H1 (cell line): ENCODE measurements at regions not wholly inside any gene's neighbourhood (a gene's known extent, or its start where the extent isn't known, plus 50 kb on each side); places are given as distances from the start of the nearest gene placed in this dataset.

Experiments used
- CTCF ChIA-PET: fragments of 300-600 bp; sonication (Branson Sonifier 250); formaldehyde crosslinking; loops from one replicate; lab custom pipeline; 2021; ENCODE audit not compliant: partially characterized antibody; lab: Charles Lee
- POLR2A ChIA-PET: fragments of 300-600 bp; sonication (Branson Sonifier 250); formaldehyde crosslinking; loops from one replicate; lab custom pipeline; 2021; ENCODE audit warnings: inconsistent platforms; ENCODE audit not compliant: partially characterized antibody; lab: Charles Lee
- DNase-seq, 2 experiments: peaks; one replicate each; pipeline versions ENCODE4 v3.0.0 to v3.0.0-alpha.2; 2010 to 2022; ENCODE audit warnings: low spot score in 2 of 2, low read depth in 1 of 2, mixed read lengths in 1 of 2
- FAIRE-seq: peaks from 2 replicates; lab custom pipeline; 2011; peaks lifted over from hg19 to GRCh38; lab: Jason Lieb, UNC
- H2AFZ ChIP-seq: 2 replicates; pipeline ENCODE4 v1.8.1; 2012; ENCODE audit warnings: low read length, inconsistent platforms
- H2AK5ac ChIP-seq: 2 replicates; pipeline ENCODE4 v1.6.1; 2013; ENCODE audit warnings: low read depth, low read length
- H2BK120ac ChIP-seq: replicated peaks from 2 replicates; pipeline ENCODE3; 2013; ENCODE audit warnings: low read depth, low read length, inconsistent platforms
- H2BK12ac ChIP-seq: 2 replicates; pipeline ENCODE4 v1.6.1; 2013; ENCODE audit warnings: low read depth, low read length
- H2BK15ac ChIP-seq: 2 replicates; pipeline ENCODE4 v1.6.1; 2013; ENCODE audit warnings: low read length
- H2BK20ac ChIP-seq: 2 replicates; pipeline ENCODE4 v1.6.1; 2013; ENCODE audit warnings: low read length
- H2BK5ac ChIP-seq: 2 replicates; pipeline ENCODE4 v1.6.1; 2013; ENCODE audit warnings: low read depth, low read length
- H3K14ac ChIP-seq: 2 replicates; pipeline ENCODE4 v1.6.1; 2013; ENCODE audit warnings: inconsistent platforms; ENCODE audit not compliant: insufficient read length
- H3K18ac ChIP-seq: 2 replicates; pipeline ENCODE4 v1.6.1; 2013; ENCODE audit warnings: low read length; ENCODE audit errors: extremely low read depth
- H3K23ac ChIP-seq: 2 replicates; pipeline ENCODE4 v1.6.1; 2013; ENCODE audit warnings: inconsistent platforms; ENCODE audit not compliant: insufficient read length
- H3K23me2 ChIP-seq: 2 replicates; pipeline ENCODE4 v1.6.1; 2013; ENCODE audit warnings: low read depth, low read length
- H3K27ac ChIP-seq: 2 replicates; pipeline ENCODE4 v1.6.1; 2011; ENCODE audit warnings: low read depth, low read length, inconsistent platforms
- H3K27me3 ChIP-seq, 4 experiments: replicated peaks in 1 of 4; 1 replicate in 1 of 4; 2 replicates in 3 of 4; pipeline versions ENCODE4 v1.6.1 to v1.8.1; 2011 to 2013; ENCODE audit warnings: low read length in 3 of 4, mild to moderate bottlenecking in 3 of 4, inconsistent platforms in 2 of 4, mixed read lengths in 2 of 4, moderate library complexity in 1 of 4; ENCODE audit not compliant: control insufficient read depth in 3 of 4, insufficient read depth in 3 of 4; ENCODE audit errors: extremely low read depth in 1 of 4
- H3K36me3 ChIP-seq, 4 experiments: 2 replicates each; pipeline versions ENCODE4 v1.6.1 to v1.8.1; 2011 to 2013; ENCODE audit warnings: mild to moderate bottlenecking in 4 of 4, low read length in 3 of 4, moderate library complexity in 2 of 4, control low read depth in 1 of 4, inconsistent platforms in 1 of 4; ENCODE audit not compliant: insufficient read depth in 4 of 4, control insufficient read depth in 2 of 4
- H3K4ac ChIP-seq: replicated peaks from 2 replicates; pipeline ENCODE3; 2013; ENCODE audit warnings: low read length, low read depth, mixed read lengths, inconsistent platforms; ENCODE audit not compliant: insufficient read length
- H3K4me1 ChIP-seq, 4 experiments: replicated peaks in 1 of 4; 1 replicate in 1 of 4; 2 replicates in 3 of 4; pipeline versions ENCODE4 v1.6.1 to v1.8.1; 2011 to 2013; ENCODE audit warnings: low read length in 3 of 4, inconsistent platforms in 2 of 4, mixed read lengths in 1 of 4; ENCODE audit not compliant: insufficient read depth in 4 of 4, control insufficient read depth in 3 of 4
- H3K4me2 ChIP-seq, 2 experiments: 2 replicates each; pipeline versions ENCODE4 v1.6.1 to v1.8.1; 2011 to 2013; ENCODE audit warnings: low read depth in 2 of 2, low read length in 2 of 2, control low read depth in 1 of 2, inconsistent platforms in 1 of 2, mild to moderate bottlenecking in 1 of 2; ENCODE audit not compliant: insufficient read depth in 1 of 2
- H3K4me3 ChIP-seq, 4 experiments: fragments of 200-600, 300-600 bp in 1 of 4; sonication (generic), shearing (Covaris generic), sonication (Bioruptor Twin) in 1 of 4; 2 replicates each; pipeline versions ENCODE4 v1.5.1 to v1.8.1; 2011 to 2016; ENCODE audit warnings: low read length in 4 of 4, low read depth in 3 of 4, control low read depth in 2 of 4, inconsistent platforms in 2 of 4, mild to moderate bottlenecking in 2 of 4, mixed read lengths in 1 of 4, moderate library complexity in 1 of 4; ENCODE audit not compliant: insufficient read depth in 2 of 4; ENCODE audit errors: extremely low read depth in 1 of 4
- H3K56ac ChIP-seq: replicated peaks from 2 replicates; pipeline ENCODE3; 2013; ENCODE audit warnings: low read depth, mild to moderate bottlenecking, mixed read lengths, low read length, inconsistent platforms; ENCODE audit not compliant: insufficient read length
- H3K79me1 ChIP-seq: 2 replicates; pipeline ENCODE4 v1.6.1; 2013; ENCODE audit warnings: low read depth, low read length, control low read depth
- H3K79me2 ChIP-seq, 2 experiments: 2 replicates each; pipeline versions ENCODE4 v1.6.1 to v1.8.1; 2012 to 2013; ENCODE audit warnings: low read length in 2 of 2, mild to moderate bottlenecking in 2 of 2, inconsistent platforms in 1 of 2; ENCODE audit not compliant: insufficient read depth in 2 of 2, control insufficient read depth in 1 of 2
- H3K9ac ChIP-seq, 4 experiments: replicated peaks in 1 of 4; 1 replicate in 1 of 4; 2 replicates in 3 of 4; pipeline versions ENCODE4 v1.6.1 to v1.8.1; 2011 to 2013; ENCODE audit warnings: low read depth in 3 of 4, low read length in 3 of 4, control low read depth in 2 of 4, mild to moderate bottlenecking in 2 of 4, moderate library complexity in 2 of 4, inconsistent platforms in 1 of 4; ENCODE audit errors: extremely low read depth in 1 of 4
- H3K9me3 ChIP-seq, 2 experiments: 2 replicates each; pipeline versions ENCODE4 v1.6.1 to v1.8.1; 2012 to 2013; ENCODE audit warnings: mild to moderate bottlenecking in 2 of 2, moderate library complexity in 2 of 2, control low read depth in 1 of 2, inconsistent platforms in 1 of 2, low read depth in 1 of 2, low read length in 1 of 2, mixed read lengths in 1 of 2; ENCODE audit not compliant: insufficient read depth in 2 of 2
- H4K20me1 ChIP-seq, 2 experiments: replicated peaks in 1 of 2; 2 replicates each; pipeline versions ENCODE3 to v1.8.1; 2011 to 2013; ENCODE audit warnings: inconsistent platforms in 2 of 2, low read length in 2 of 2, mild to moderate bottlenecking in 1 of 2; ENCODE audit not compliant: insufficient read depth in 2 of 2, control insufficient read depth in 1 of 2
- H4K5ac ChIP-seq: 2 replicates; pipeline ENCODE4 v1.6.1; 2013; ENCODE audit warnings: low read length, low read depth, mixed read lengths, inconsistent platforms; ENCODE audit not compliant: insufficient read length
- H4K8ac ChIP-seq: 2 replicates; pipeline ENCODE4 v1.8.0; 2013; ENCODE audit warnings: mild to moderate bottlenecking, moderate library complexity, low read length, inconsistent platforms; ENCODE audit not compliant: insufficient read depth; ENCODE audit errors: extremely low read depth
- H4K91ac ChIP-seq: replicated peaks from 2 replicates; pipeline ENCODE3; 2013; ENCODE audit warnings: low read length, mixed read lengths, inconsistent platforms; ENCODE audit not compliant: insufficient read length
- BRCA1 ChIP-seq: IDR thresholded peaks from 2 replicates; pipeline ENCODE4 v1.6.1; 2012; ENCODE audit warnings: low read depth, low read length, improper control_type of control experiment
- CTBP2 ChIP-seq: IDR thresholded peaks from 2 replicates; pipeline ENCODE4 v1.7.0; 2011; ENCODE audit warnings: borderline replicate concordance, mild to moderate bottlenecking, moderate library complexity, mixed read lengths, low read length; ENCODE audit not compliant: insufficient read depth, insufficient read length
- PHF8 ChIP-seq: fragments of 200-600 bp; sonication (generic); conservative IDR thresholded peaks from 2 replicates; pipeline ENCODE4 v1.7.1; 2012; ENCODE audit warnings: low read depth, mild to moderate bottlenecking, inconsistent platforms, low read length, moderate library complexity
- POU5F1 ChIP-seq: IDR thresholded peaks from 2 replicates; pipeline ENCODE4 v1.6.1; 2011; ENCODE audit warnings: low read depth, mild to moderate bottlenecking, low read length, moderate library complexity
- RBBP5 ChIP-seq: IDR thresholded peaks from 2 replicates; pipeline ENCODE4 v1.7.1; 2012; ENCODE audit warnings: low read depth, mild to moderate bottlenecking, inconsistent platforms, low read length, moderate library complexity, borderline replicate concordance
- TAF1 ChIP-seq: IDR thresholded peaks from 2 replicates; pipeline ENCODE4 v1.6.1; 2011; ENCODE audit warnings: mild to moderate bottlenecking, low read depth, low read length
- TAF7 ChIP-seq: optimal IDR thresholded peaks from 2 replicates; pipeline ENCODE3; 2011; ENCODE audit warnings: low read depth, mild to moderate bottlenecking, inconsistent platforms, low read length, moderate library complexity, borderline replicate concordance
- TCF12 ChIP-seq: IDR thresholded peaks from 2 replicates; pipeline ENCODE4 v1.6.1; 2011; ENCODE audit warnings: low read depth, mild to moderate bottlenecking, low read length
- ZNF274 ChIP-seq: IDR thresholded peaks from 2 replicates; pipeline ENCODE4 v1.7.0; 2012; ENCODE audit warnings: low read length, borderline replicate concordance; ENCODE audit errors: extremely low read depth
- WGBS, 2 experiments: shearing (Covaris generic) in 1 of 2; methylation state at CpG; one replicate each; pipeline versions ENCODE4 v1.1.6 to v1.1.7; 2013 to 2015; ENCODE audit warnings: low lambda C conversion rate in 2 of 2, mixed read lengths in 2 of 2, inconsistent platforms in 1 of 2, low coverage in 1 of 2, missing lambda C conversion rate in 1 of 2; ENCODE audit not compliant: insufficient replicate concordance in 2 of 2, insufficient coverage in 1 of 2, insufficient read length in 1 of 2; ENCODE audit errors: extremely low coverage in 1 of 2, missing lambda C conversion rate in 1 of 2; 5-methylcytosine and 5-hydroxymethylcytosine counted together
- TF ChIP-seq, protein P1 (sequence below): IDR thresholded peaks from 2 replicates; pipeline ENCODE4 v1.6.1; 2011; ENCODE audit warnings: low read depth, mild to moderate bottlenecking, low read length; ENCODE audit not compliant: insufficient read depth
- TF ChIP-seq, protein P2 (sequence below), 3 experiments: IDR thresholded peaks; 1 replicate in 2 of 3; 2 replicates in 1 of 3; pipeline versions ENCODE4 v1.5.1 to v1.6.1; 2011; ENCODE audit warnings: low read length in 3 of 3, mild to moderate bottlenecking in 3 of 3, inconsistent platforms in 2 of 3, low read depth in 1 of 3, moderate library complexity in 1 of 3; ENCODE audit not compliant: insufficient read depth in 1 of 3; ENCODE audit errors: control extremely low read depth in 1 of 3

- H2BK120ac ChIP-seq, result no peak overlapping the region
- H3K23me2 ChIP-seq, result no peaks in the 10 kb centered on the region
- no peak overlapping the region for H3K18ac ChIP-seq
- H4K91ac ChIP-seq, result no peak overlapping the region
- WGBS, 2 experiments, result 96% methylated on average over 3 of the region's 3 CpGs; no CpG with 5 or more reads in 1 of the 2 experiments
- H2BK20ac ChIP-seq, result no peak overlapping the region
- no peak overlapping the region for H4K8ac ChIP-seq
- H2AFZ ChIP-seq, result no peak overlapping the region
- no peak overlapping the region for H3K4ac ChIP-seq
- no peaks in the 10 kb centered on the region for H3K4me1 ChIP-seq
- no peak overlapping the region for H3K23ac ChIP-seq
- H3K14ac ChIP-seq, result no peak overlapping the region
- no peak overlapping the region for H3K4me2 ChIP-seq
- H3K9me3 ChIP-seq, result no peaks in the 10 kb centered on the region
- no peak overlapping the region for H3K4me3 ChIP-seq
- no peaks in the 10 kb centered on the region for H3K36me3 ChIP-seq
- no peak overlapping the region for H3K56ac ChIP-seq
- H2BK12ac ChIP-seq, result no peak overlapping the region
- H2AK5ac ChIP-seq, result no peak overlapping the region
- DNase-seq (no peak), FAIRE-seq (no peak)
- H4K20me1 ChIP-seq, result no peaks in the 10 kb centered on the region
- H3K27ac ChIP-seq, result no peak overlapping the region
- no peaks in the 10 kb centered on the region for H3K79me1 ChIP-seq
- no peak overlapping the region for H2BK15ac ChIP-seq
- no peak overlapping the region for H3K9ac ChIP-seq
- POLR2A ChIA-PET, result no interaction called here
- H3K79me2 ChIP-seq, result no peaks in the 10 kb centered on the region
- H4K5ac ChIP-seq, result no peak overlapping the region
- CTCF ChIA-PET, result interaction anchor here (0.6 kb wide), 1 partner anchor 13 kb away, joined by 3 read pairs; no protein-coding TSS in a partner anchor
- no peaks in the 10 kb centered on the region for H3K27me3 ChIP-seq
- no peak overlapping the region for H2BK5ac ChIP-seq
- no peak for TF ChIP-seq TAF7
- no peak for TF ChIP-seq POU5F1
- TF ChIP-seq, protein P1, sequence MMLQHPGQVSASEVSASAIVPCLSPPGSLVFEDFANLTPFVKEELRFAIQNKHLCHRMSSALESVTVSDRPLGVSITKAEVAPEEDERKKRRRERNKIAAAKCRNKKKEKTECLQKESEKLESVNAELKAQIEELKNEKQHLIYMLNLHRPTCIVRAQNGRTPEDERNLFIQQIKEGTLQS, result no peak
- TF ChIP-seq TCF12, result no peak
- no peak for TF ChIP-seq BRCA1
- TF ChIP-seq RBBP5, result no peak
- TF ChIP-seq CTBP2, result no peak
- TF ChIP-seq ZNF274, result no peak
- no peak for TF ChIP-seq TAF1
- TF ChIP-seq PHF8, result no peak
- TF ChIP-seq, protein P2, sequence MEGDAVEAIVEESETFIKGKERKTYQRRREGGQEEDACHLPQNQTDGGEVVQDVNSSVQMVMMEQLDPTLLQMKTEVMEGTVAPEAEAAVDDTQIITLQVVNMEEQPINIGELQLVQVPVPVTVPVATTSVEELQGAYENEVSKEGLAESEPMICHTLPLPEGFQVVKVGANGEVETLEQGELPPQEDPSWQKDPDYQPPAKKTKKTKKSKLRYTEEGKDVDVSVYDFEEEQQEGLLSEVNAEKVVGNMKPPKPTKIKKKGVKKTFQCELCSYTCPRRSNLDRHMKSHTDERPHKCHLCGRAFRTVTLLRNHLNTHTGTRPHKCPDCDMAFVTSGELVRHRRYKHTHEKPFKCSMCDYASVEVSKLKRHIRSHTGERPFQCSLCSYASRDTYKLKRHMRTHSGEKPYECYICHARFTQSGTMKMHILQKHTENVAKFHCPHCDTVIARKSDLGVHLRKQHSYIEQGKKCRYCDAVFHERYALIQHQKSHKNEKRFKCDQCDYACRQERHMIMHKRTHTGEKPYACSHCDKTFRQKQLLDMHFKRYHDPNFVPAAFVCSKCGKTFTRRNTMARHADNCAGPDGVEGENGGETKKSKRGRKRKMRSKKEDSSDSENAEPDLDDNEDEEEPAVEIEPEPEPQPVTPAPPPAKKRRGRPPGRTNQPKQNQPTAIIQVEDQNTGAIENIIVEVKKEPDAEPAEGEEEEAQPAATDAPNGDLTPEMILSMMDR (IDR thresholded peaks at IDR 0.05; ENCODE audit: control extremely low read depth in 1 of 3, insufficient read depth in 1 of 3, low read depth in 1 of 3, low read length in 3 of 3), result no peak
These were observed 385.3 kb downstream of the HAPSTR1 start for GRCh38 chr16:9476744-9477143.
